ENCODE measurements at regions not wholly inside any gene's neighbourhood (a gene's known extent, or its start where the extent isn't known, plus 50 kb on each side); places are given as distances from the start of the nearest gene placed in this dataset.

DNA sequence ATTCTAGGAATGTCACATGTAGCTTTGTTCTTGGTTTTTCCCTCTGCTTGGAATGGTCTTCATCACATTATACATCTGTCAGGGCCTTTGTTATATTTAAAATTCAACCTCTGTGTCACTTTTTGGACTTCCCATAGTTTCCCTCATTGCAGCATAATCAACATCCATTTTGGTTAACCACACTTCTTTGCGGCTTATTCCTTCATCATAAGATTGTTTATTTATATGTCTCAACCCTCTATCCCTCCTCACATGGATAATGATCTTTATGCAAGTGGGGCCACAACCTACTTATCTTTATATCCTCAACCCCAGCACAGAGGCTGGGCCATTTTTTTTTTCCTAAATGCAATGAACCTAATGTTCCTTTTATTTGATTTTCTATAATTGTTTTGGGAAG lies 260.0 kb upstream of the THBS1 start:
- Histone ChIP-seq H3K4me2 (no peak overlapping the region), H3K79me2 (ENCODE audit: insufficient read depth) (no peaks in the 10 kb centered on the region), H3K27me3 (ENCODE audit: insufficient read depth) (no peaks in the 10 kb centered on the region), H3K27ac (ENCODE audit: low read depth in 2 of 2, low read length in 1 of 2) (no peak overlapping the region), H4K20me1 (ENCODE audit: insufficient read depth) (no peaks in the 10 kb centered on the region), H3K36me3 (replicated peaks in 1 of 2; ENCODE audit: control insufficient read depth in 1 of 2, insufficient read depth in 2 of 2, low read length in 1 of 2) (no peaks in the 10 kb centered on the region), H2AFZ (ENCODE audit: low read depth) (no peak overlapping the region), H3K9me3 (no peaks in the 10 kb centered on the region), H3K4me1 (ENCODE audit: control insufficient read depth in 1 of 2, insufficient read depth in 2 of 2, low read depth in 1 of 2, low read length in 1 of 2) (no peaks in the 10 kb centered on the region), H3K9me2 (no peaks in the 10 kb centered on the region), H3F3A (replicated peaks; ENCODE audit: insufficient read depth) (no peaks in the 10 kb centered on the region), H3K4me3 (ENCODE audit: low read depth in 2 of 2, low read length in 1 of 2) (no peak overlapping the region), H3K9ac (no peak overlapping the region)
- DNase-seq, result no peak
- ChIA-PET CTCF (no interaction called here), POLR2A (no interaction called here)
- WGBS (ENCODE audit: low lambda C conversion rate), result 97% methylated on average over 1 of the region's 1 CpG
- no peak for TF ChIP-seq NRF1 (IDR thresholded peaks at IDR 0.05; ENCODE audit: low read depth, low read length)
- no peak for TF ChIP-seq RFX5 (IDR thresholded peaks at IDR 0.05; ENCODE audit: low read length)
- no peak for TF ChIP-seq POLR2AphosphoS5 (IDR thresholded peaks at IDR 0.05; ENCODE audit: low read depth, low read length)
- TF ChIP-seq TCF12 (IDR thresholded peaks at IDR 0.05), result no peak
- no peak for TF ChIP-seq CHD2 (IDR thresholded peaks at IDR 0.05; ENCODE audit: low read length, partially characterized antibody)
- TF ChIP-seq, protein P1, sequence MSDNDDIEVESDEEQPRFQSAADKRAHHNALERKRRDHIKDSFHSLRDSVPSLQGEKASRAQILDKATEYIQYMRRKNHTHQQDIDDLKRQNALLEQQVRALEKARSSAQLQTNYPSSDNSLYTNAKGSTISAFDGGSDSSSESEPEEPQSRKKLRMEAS (IDR thresholded peaks at IDR 0.05; ENCODE audit: low read depth), result no peak
- TF ChIP-seq FOSL2 (IDR thresholded peaks at IDR 0.05; ENCODE audit: borderline replicate concordance, low read depth), result no peak
- no peak for TF ChIP-seq FOXM1 (IDR thresholded peaks at IDR 0.05; ENCODE audit: low read depth)
- TF ChIP-seq, protein P2, sequence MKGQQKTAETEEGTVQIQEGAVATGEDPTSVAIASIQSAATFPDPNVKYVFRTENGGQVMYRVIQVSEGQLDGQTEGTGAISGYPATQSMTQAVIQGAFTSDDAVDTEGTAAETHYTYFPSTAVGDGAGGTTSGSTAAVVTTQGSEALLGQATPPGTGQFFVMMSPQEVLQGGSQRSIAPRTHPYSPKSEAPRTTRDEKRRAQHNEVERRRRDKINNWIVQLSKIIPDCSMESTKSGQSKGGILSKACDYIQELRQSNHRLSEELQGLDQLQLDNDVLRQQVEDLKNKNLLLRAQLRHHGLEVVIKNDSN (IDR thresholded peaks at IDR 0.05; ENCODE audit: borderline replicate concordance, low read depth), result no peak
- TF ChIP-seq RCOR1 (IDR thresholded peaks at IDR 0.05; ENCODE audit: low read length), result no peak
- TF ChIP-seq YY1 (IDR thresholded peaks at IDR 0.05; ENCODE audit: low read depth), result no peak
- no peak for TF ChIP-seq PBX3 (IDR thresholded peaks at IDR 0.05)
- no peak for TF ChIP-seq TEAD4 (IDR thresholded peaks at IDR 0.05; ENCODE audit: borderline replicate concordance, insufficient read depth)
- TF ChIP-seq, protein P3, sequence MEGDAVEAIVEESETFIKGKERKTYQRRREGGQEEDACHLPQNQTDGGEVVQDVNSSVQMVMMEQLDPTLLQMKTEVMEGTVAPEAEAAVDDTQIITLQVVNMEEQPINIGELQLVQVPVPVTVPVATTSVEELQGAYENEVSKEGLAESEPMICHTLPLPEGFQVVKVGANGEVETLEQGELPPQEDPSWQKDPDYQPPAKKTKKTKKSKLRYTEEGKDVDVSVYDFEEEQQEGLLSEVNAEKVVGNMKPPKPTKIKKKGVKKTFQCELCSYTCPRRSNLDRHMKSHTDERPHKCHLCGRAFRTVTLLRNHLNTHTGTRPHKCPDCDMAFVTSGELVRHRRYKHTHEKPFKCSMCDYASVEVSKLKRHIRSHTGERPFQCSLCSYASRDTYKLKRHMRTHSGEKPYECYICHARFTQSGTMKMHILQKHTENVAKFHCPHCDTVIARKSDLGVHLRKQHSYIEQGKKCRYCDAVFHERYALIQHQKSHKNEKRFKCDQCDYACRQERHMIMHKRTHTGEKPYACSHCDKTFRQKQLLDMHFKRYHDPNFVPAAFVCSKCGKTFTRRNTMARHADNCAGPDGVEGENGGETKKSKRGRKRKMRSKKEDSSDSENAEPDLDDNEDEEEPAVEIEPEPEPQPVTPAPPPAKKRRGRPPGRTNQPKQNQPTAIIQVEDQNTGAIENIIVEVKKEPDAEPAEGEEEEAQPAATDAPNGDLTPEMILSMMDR (IDR thresholded peaks at IDR 0.05), result no peak
- TF ChIP-seq EP300 (IDR thresholded peaks at IDR 0.05; ENCODE audit: borderline replicate concordance in 1 of 2, low read depth in 1 of 2, low read length in 1 of 2), result no peak
- TF ChIP-seq SIN3A (IDR thresholded peaks at IDR 0.05; ENCODE audit: borderline replicate concordance, low read depth, low read length), result no peak
- no peak for TF ChIP-seq RAD21 (IDR thresholded peaks at IDR 0.05; ENCODE audit: low read length)
- no peak for TF ChIP-seq EZH2phosphoT487 (IDR thresholded peaks at IDR 0.05; ENCODE audit: borderline replicate concordance, low read depth)
- TF ChIP-seq, protein P4, sequence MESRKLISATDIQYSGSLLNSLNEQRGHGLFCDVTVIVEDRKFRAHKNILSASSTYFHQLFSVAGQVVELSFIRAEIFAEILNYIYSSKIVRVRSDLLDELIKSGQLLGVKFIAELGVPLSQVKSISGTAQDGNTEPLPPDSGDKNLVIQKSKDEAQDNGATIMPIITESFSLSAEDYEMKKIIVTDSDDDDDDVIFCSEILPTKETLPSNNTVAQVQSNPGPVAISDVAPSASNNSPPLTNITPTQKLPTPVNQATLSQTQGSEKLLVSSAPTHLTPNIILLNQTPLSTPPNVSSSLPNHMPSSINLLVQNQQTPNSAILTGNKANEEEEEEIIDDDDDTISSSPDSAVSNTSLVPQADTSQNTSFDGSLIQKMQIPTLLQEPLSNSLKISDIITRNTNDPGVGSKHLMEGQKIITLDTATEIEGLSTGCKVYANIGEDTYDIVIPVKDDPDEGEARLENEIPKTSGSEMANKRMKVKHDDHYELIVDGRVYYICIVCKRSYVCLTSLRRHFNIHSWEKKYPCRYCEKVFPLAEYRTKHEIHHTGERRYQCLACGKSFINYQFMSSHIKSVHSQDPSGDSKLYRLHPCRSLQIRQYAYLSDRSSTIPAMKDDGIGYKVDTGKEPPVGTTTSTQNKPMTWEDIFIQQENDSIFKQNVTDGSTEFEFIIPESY (IDR thresholded peaks at IDR 0.05; ENCODE audit: borderline replicate concordance, low read depth), result no peak

Data from SK-N-SH (cell line).